SHP77 treated with DMSO at 0.1 percent for 48 hours (cell line): ENCODE measurements at regions not wholly inside any gene's neighbourhood (a gene's known extent, or its start where the extent isn't known, plus 50 kb on each side); places are given as distances from the start of the nearest gene placed in this dataset.
"Not testable (repeated sequence)": the region's sequence is repeated elsewhere in the genome, so short reads cannot be mapped to it uniquely, and the experiment has no call there.

Experiments used
- DNase-seq: peaks from one replicate; lab custom pipeline; 2025; lab: John Stamatoyannopoulos, UW

- DNase-seq: no peak
These were observed 704.2 kb upstream of the MAP3K7 start for GRCh38 chr6:91291071-91291470.

DNA sequence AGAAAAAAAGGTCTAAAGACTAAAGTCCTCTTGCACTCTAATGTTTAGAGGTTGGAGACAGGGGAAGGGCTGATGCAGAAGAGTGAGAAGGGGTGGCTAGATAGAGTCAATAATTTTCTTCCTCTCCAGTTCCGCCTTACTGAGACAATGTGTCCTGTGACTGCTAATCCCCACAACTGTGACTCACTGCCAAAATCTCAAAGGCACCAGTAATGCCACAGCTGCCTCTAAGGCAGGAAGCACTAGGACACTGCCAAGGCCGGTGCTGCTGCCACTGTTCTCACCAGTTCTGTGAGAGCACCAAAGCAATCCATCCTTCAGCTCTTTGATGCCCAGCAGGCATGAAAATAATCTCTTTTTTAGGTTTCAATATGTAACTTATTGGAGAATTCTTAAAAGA lies 701.9 kb upstream of the MAP3K7 start:
- no peak for DNase-seq

- DNase-seq: no peak
These were observed 695.0 kb upstream of the MAP3K7 start for GRCh38 chr6:91281901-91282300.

GRCh38 chr6:91280494-91280830 lies 693.6 kb upstream of the MAP3K7 start:
- DNase-seq: no peak

DNA sequence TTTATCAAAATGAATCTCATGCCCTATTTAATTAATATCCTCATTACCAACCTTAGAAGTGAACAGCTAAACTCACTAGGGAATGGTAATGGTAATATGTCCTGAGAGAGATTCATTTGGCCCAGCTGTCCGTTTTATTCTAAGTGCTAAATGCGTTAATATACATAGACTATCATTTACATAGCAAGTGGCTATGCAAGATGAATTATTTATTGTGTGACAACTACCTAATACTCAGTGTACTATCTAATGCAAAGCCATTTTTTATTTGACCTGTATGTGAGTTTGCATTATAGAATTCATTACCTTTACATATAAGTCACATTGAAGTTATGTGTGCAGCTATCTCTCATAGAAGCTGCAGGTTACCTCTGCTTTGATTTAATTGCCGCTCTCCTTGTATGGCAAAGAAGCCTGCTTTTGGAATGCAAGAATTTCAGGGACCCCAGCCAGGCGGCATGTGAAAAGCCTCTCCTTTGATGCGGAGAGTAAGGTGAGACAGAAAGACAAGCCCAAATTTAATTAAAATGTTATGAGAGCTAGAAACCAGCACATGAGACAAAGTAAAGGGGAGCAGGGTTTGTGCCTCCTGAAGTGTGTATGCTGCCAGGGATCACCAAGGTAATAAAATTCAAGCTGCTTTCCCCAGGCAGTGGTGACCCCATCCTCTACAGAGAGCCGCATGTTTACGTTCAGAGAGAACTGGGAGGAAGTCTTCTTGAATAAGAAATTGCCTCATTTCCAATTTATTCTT lies 693.0 kb upstream of the MAP3K7 start:
- no peak for DNase-seq

GRCh38 chr6:91278416-91278815 lies 691.5 kb upstream of the MAP3K7 start:
- no peak for DNase-seq

DNA sequence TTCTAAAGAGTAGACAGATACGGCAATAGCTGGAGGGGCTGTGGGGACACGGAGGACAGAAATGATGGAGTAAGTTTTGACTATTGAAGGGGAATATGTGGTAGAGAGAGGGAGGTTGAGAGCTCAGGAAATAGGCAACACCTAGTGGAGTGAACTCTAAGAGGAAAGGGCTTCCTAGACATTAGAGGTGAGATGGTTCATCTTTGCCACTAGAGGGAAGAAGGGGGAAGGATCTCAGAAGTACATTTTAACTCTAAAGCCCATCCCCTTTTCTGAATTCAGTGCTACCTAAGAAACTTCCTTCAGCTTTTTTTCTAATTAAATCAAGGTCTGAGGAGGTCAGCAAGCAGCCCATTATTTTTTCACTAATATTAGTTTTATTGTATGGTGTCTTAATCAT lies 689.4 kb upstream of the MAP3K7 start:
- DNase-seq: peak; percentile 5

DNA sequence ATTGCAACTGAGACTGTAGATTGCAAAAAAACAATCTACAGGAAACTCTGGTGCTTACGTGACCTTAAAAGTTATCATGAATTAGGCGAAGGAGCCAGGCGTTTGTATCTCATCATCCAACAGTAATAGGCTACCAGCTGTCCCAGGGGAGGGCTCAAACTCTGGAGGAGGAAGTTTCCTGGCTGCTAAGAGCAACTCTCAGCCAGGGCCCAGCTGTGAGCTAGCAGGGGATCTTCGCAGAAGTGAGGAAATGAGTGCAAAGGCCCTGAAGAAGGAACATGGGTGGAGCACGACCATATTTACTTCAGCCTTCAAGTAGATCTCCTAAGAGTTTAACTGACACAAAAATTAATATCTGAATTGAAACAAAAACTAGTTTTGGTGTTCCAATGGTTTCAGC lies 686.9 kb upstream of the MAP3K7 start:
- no peak for DNase-seq

- DNase-seq: no peak
These were observed 684.9 kb upstream of the MAP3K7 start for GRCh38 chr6:91271807-91272206.

DNA sequence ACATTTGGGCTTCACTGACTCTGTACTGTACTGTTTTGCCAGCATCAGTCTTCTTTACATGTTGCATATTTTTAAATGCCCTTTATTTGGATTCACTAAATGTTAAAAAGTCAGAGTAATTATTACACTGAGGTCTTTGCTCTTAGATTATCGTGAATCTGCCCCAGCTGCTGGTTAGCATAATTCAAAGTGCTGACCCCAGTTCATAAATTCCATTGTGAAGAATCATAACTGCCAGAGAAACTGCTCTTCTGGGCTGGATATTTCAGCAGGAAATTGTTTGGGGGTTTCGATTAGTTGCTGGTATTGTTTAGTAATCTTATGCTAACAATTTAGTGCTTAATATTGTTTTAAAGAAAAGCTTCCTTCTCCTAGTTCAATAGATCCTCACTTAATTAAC lies 682.1 kb upstream of the MAP3K7 start:
- DNase-seq: no peak

- DNase-seq: no peak
These were observed 680.4 kb upstream of the MAP3K7 start for GRCh38 chr6:91267246-91267645.

GRCh38 chr6:91266156-91266555 lies 679.3 kb upstream of the MAP3K7 start:
- no peak for DNase-seq

DNA sequence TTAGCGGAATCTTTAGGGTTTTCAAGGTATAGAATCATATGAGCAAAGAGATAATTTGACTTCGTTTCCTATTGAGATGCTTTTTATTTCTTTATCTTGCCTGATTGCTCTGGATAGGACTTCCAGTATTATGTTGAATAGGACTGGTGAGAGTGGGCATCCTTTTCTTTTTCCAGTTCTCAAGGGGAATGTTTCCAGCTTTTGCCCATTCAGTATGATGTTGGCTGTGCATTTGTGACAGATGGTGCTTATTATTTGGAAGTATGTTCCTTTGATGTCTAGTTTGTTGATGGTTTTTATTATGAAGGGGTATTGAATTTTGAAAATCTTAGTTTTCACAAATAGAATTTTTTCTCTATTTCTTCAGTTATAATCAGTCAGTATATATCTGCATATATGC lies 656.6 kb upstream of the MAP3K7 start:
- no peak for DNase-seq

GRCh38 chr6:91242614-91242949 lies 655.7 kb upstream of the MAP3K7 start:
- no peak for DNase-seq

- no peak for DNase-seq
These were observed 655.2 kb upstream of the MAP3K7 start for GRCh38 chr6:91241946-91242613.

DNA sequence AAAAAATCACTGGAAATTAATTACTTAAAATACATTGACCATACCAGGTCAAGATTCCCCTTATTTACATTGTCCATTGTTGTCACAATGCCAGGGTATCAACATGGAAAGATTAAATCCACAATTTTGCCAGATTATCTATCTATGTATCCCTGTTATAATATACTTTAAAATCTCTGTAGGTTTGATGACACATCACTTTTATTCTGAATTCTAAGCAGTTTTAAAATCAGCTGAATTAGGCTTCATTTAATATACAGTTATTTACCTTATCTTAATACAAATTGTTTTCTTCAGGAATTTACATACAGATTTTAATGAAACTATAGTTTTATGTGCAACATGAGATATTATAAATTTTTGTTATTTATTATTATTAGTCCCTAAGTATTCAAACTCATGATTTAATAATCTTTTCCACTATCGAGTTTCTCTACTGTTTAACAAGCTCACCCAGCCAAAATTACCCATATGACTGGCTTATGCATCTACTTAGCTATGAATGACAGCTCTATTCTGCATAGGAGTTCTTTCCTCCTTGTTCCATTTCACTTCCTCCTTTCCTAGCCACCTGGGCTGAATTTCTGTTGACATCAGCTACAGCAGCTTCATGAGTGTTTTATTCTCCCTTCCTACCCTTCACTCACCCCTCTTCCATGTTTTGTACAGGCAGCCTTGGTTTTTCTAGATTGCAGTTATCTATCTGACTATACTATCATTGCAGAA lies 654.2 kb upstream of the MAP3K7 start:
- DNase-seq: no peak

GRCh38 chr6:91221072-91221720 lies 634.3 kb upstream of the MAP3K7 start:
- DNase-seq: no peak

DNA sequence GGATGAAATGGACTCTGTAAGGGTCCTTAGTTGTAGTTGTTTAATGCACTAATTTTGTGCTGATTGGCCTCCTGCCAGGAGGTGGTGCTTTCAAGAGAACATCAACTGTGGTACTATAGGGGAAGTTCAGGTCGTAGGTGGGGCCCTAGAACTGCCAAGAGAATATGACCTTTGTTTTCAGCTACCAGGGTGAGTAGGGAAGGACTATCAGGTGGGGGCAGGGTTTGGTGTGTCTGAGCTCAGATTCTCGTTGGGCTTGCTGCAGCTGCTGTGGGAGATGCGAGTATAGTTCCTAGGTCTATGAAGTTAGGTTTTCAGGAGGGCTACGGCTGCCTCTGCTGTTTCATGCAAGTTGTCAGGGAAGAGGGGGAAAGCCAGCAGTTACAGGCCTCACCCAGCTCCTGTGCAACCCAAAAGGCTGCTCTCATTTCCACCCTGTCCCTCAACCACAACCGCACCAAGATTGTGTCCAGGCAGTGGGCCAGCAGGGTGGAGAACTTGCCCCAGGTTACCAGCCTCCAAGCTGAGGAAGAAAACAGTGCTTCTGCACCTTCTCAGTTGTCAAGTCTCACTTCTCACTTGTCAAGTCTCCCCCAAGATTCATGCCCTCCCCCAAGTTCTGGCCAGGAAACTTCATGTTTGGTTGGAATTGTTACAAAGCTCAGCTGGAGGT lies 626.5 kb upstream of the MAP3K7 start:
- DNase-seq: no peak

GRCh38 chr6:91198588-91199255 lies 611.9 kb upstream of the MAP3K7 start:
- no peak for DNase-seq

DNA sequence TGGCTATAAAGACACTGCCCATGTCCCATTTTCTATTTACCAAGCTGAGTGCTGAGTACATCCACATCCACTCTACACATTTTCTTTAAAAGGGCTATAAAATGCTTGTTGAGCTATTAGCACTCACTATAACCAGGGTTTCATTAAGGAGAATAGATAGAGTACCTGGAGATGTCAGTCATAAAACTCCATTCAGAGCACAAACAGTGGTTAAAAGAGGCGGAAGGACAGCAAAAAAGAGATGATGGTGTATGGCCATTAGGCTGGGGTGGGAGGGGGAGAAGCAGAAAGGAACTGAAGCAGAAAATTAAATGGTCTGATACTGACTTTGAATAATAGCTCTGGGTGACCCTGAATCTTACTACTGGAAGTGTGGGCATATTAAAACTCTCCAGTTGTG lies 609.9 kb upstream of the MAP3K7 start:
- no peak for DNase-seq

DNA sequence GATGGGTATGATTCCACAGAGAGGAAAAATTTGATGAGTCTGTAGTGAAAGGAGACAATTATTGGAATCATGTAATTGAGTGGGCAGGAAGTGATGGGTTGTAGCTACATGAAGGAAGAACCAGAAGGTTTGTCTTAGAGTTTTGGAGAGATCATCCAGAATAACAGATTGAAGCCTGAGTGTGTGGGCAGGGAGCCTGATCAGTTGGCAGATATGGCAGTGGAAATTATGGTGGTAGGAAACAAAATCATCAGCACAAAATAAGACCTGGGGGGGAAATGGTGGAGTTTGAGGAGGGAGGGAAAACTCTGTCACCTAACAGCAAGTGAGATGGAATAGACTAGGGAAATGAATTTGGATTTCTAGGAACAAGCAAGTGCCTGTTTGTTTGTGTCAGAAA lies 606.6 kb upstream of the MAP3K7 start:
- DNase-seq: no peak

DNA sequence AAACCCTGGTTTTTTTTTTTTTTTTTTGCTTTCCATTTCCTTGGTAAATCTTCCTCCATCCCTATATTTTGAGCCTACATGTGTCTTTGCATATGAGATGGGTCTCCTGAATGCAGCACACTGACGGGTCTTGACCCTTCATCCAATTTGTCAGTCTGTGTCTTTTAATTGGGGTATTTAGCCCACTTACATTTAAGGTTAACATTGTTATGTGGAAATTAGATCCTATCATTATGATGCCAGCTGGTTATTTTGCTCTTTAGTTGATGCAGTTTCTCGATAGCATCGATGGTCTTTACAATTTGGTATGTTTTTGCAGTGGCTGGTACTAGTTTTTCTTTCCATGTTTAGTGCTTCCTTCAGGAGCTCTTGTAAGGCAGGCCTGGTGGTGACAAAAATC lies 603.2 kb upstream of the MAP3K7 start:
- DNase-seq: not testable (repeated sequence)
